ENCODE measurements at regions not wholly inside any gene's neighbourhood (a gene's known extent, or its start where the extent isn't known, plus 50 kb on each side); places are given as distances from the start of the nearest gene placed in this dataset.

DNA sequence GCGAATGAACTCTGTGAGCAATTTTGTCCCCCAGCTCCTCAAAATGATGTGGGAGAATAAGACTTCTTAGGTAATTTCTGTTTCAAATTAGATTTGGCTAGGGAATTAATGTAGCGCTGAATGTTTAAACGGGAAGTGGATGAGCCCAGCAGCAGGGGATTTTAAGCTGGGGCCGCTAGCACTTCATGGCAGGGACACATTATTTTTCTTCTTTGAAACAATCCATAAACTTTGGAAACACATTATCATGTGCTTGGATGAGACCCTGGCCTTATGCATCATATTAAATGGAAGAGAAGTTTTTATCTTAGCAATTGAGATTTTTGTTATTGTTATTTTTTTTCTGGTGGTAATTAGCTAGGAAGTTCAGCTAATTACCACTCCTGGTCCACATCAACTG, 74.2 kb upstream of the FUCA2 start:
- no peak for DNase-seq (ENCODE audit: low read depth)

DNA sequence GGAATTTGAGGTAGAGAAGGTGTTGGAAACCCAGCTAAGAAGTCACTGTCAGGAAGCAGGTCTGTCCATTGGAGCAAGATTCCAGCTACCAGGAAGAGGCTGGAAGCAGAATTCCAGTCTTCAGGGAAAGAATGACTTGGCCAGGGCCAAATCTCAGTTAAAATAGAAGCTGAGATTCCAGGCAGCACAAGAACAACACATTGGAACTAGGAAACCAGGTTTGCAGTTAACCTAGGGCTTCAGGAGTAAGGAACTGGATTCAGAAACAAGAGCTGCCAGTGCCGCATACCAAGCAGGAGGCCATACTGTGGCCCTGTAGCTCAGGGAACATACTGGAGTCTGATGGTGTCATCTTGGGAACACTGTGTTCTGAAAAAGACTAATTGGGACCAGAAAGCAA, 73.7 kb upstream of the FUCA2 start:
- no peak overlapping the region for H3K4me3 ChIP-seq (ENCODE audit: low read depth, low read length)
- DNase-seq (ENCODE audit: low read depth): no peak
- TF ChIP-seq, protein P1, sequence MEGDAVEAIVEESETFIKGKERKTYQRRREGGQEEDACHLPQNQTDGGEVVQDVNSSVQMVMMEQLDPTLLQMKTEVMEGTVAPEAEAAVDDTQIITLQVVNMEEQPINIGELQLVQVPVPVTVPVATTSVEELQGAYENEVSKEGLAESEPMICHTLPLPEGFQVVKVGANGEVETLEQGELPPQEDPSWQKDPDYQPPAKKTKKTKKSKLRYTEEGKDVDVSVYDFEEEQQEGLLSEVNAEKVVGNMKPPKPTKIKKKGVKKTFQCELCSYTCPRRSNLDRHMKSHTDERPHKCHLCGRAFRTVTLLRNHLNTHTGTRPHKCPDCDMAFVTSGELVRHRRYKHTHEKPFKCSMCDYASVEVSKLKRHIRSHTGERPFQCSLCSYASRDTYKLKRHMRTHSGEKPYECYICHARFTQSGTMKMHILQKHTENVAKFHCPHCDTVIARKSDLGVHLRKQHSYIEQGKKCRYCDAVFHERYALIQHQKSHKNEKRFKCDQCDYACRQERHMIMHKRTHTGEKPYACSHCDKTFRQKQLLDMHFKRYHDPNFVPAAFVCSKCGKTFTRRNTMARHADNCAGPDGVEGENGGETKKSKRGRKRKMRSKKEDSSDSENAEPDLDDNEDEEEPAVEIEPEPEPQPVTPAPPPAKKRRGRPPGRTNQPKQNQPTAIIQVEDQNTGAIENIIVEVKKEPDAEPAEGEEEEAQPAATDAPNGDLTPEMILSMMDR (IDR thresholded peaks at IDR 0.05; ENCODE audit: low read depth, low read length, missing control alignments): no peak

More for the DNA sequence above, 74.2 kb upstream of the FUCA2 start:
- TF ChIP-seq, protein P1 (IDR thresholded peaks at IDR 0.05; ENCODE audit: low read depth, low read length, missing control alignments): no peak
- H3K4me3 ChIP-seq (ENCODE audit: low read depth, low read length): no peak overlapping the region

DNA sequence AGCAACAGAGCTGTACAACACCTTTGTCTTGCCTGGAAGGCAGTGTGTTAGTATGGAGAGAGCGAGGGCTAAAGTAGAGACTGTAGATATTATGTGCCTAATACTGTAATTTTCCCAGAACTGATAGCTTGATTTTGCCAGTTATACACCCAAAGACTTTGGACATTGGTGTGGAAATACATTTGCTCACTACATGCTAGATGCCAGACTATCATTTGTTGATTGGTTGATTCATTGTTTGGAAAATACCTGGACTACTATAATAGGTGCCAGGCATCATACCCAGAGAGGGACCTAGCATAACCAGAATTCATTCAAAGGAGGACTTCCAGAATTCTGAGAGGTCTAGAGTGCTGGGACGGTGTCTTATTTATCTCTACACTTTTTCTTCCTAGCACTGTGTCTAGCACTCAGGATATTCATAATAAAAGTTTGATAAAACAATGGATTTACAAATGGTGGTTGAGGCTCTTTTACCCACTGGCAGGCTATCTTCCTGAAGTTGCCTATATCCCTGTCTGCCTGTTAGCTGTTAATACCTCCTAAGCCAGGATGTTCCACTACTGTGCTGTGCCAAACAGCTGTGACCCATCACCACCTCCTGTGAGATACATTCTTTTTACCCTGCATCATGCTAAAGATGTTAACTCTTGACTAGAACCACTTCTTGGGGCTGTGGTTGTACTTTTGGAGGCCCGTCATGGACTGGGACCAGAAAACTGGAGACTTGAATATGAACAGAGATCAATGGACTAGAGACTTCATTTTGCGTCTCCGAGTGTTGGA, 72.2 kb upstream of the FUCA2 start:
- TF ChIP-seq, protein P1 (IDR thresholded peaks at IDR 0.05; ENCODE audit: low read depth, low read length, missing control alignments): no peak
- no peak overlapping the region for H3K4me3 ChIP-seq (ENCODE audit: low read depth, low read length)
- DNase-seq (ENCODE audit: low read depth): no peak

DNA sequence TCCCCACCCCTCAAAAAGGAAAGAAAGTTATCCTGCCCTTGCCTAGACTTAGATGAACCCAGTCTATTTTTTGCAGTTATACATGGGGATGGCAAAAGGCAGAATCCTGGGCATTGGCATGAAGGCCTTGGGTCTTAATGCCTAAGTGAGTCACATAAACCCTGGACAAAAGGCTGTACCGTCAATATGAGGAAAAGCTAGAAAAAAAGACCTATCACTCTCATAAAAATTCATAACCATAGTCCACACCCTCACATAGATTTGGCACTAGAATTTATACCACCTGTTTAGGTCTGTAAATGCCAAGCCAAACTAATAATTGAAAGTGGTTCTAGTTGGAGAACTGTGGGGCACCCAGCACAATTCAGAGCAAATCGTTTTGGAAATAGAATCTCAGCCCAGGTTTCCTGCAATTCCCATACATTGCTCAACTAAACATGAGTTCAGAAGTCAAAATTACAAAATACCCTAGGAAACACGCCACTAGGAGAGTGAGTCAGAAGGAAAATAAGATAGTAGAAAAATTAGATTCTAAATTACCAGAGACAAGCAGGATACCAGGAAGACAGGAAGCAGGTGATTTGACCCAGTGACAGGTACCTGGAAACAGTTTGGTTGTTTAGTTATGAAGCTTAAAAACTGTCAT, 70.4 kb upstream of the FUCA2 start:
- H3K4me3 ChIP-seq (ENCODE audit: low read depth, low read length): no peak overlapping the region
- TF ChIP-seq, protein P1 (IDR thresholded peaks at IDR 0.05; ENCODE audit: low read depth, low read length, missing control alignments): no peak
- DNase-seq (ENCODE audit: low read depth): no peak

DNA sequence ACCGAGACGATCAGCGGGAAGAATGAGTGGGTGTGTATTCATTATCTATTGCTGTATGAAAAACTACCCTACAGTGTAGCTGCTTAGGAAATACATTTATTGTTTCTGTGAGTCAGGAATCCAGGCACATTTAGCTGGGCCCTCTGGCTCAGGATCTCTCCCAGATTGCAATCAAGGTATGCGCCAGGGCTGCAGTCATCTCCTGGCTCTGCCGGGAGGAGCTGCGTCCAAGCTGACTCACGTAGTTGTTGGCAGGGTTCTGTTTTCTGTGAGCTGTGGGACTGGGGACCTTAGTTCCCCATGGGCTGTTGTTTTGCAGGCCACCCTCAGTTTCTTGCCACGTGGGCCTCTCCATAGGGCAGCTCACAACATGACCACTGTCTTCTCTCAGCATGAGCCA, 68.2 kb upstream of the FUCA2 start:
- TF ChIP-seq, protein P1 (IDR thresholded peaks at IDR 0.05; ENCODE audit: low read depth, low read length, missing control alignments): no peak
- no peak for DNase-seq (ENCODE audit: low read depth)

DNA sequence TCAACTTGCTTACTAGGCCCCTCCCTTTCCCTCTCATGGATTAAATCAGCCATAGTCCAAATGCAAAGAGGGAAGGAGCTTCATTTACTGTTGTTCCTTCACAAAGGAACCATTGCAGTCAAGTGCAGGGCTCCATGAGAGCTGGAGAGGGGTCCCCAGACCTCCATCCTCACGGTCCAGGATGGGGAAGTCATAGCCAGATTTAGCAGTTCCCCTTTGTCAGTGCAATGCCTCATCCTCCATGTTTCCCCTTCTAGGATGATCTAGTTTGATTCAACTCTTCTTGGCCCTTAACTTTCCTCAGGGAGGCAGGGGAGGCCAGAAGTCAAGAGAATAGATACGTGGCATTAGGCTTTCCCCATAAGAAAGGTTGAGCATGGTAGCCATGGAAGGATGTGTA, 66.5 kb upstream of the FUCA2 start:
- TF ChIP-seq, protein P1 (IDR thresholded peaks at IDR 0.05; ENCODE audit: low read depth, low read length, missing control alignments): no peak
- DNase-seq (ENCODE audit: low read depth): no peak
- no peak overlapping the region for H3K4me3 ChIP-seq (ENCODE audit: low read depth, low read length)

More for the DNA sequence above, 68.2 kb upstream of the FUCA2 start:
- H3K4me3 ChIP-seq (ENCODE audit: low read depth, low read length): no peak overlapping the region
